22Rv1 (cell line): ENCODE measurements at regions not wholly inside any gene's neighbourhood (a gene's known extent, or its start where the extent isn't known, plus 50 kb on each side); places are given as distances from the start of the nearest gene placed in this dataset.

Source experiments
- H3K27ac ChIP-seq: fragments of 450-650 bp; 2 replicates; pipeline ENCODE4 v1.5.1; 2017
- CTCF ChIP-seq: fragments of 450-650 bp; IDR thresholded peaks from 2 replicates; pipeline ENCODE4 v1.5.1; 2017; ENCODE audit warnings: mild to moderate bottlenecking
- ZFX ChIP-seq: fragments of 450-650 bp; IDR thresholded peaks from 2 replicates; pipeline ENCODE4 v1.6.1; 2017; ENCODE audit warnings: antibody characterized with exemption, borderline replicate concordance

- TF ChIP-seq CTCF (no peak), ZFX (no peak)
- no peak overlapping the region for H3K27ac ChIP-seq
Observed at GRCh38 chr2:128436479-128437203, 118.0 kb upstream of the HS6ST1 start.

GRCh38 chr2:128437204-128437565, 118.5 kb upstream of the HS6ST1 start:
- TF ChIP-seq ZFX, result no peak
- no peak overlapping the region for H3K27ac ChIP-seq

GRCh38 chr2:128438091-128438490, 119.4 kb upstream of the HS6ST1 start:
- H3K27ac ChIP-seq, result no peak overlapping the region
- no peak for TF ChIP-seq ZFX
- no peak for TF ChIP-seq CTCF

- no peak for TF ChIP-seq ZFX
- TF ChIP-seq CTCF, result no peak
- H3K27ac ChIP-seq, result no peak overlapping the region
Observed at GRCh38 chr2:128438586-128438985, 119.9 kb upstream of the HS6ST1 start.

GRCh38 chr2:128439031-128439790, 120.5 kb upstream of the HS6ST1 start:
- TF ChIP-seq CTCF (no peak), ZFX (no peak)
- H3K27ac ChIP-seq, result no peak overlapping the region

- no peak for TF ChIP-seq CTCF
- TF ChIP-seq ZFX, result no peak
- H3K27ac ChIP-seq, result no peak overlapping the region
Observed at GRCh38 chr2:128439791-128440665, 121.4 kb upstream of the HS6ST1 start.

GRCh38 chr2:128440666-128441340, 122.1 kb upstream of the HS6ST1 start:
- TF ChIP-seq ZFX, result no peak
- no peak for TF ChIP-seq CTCF
- H3K27ac ChIP-seq, result no peak overlapping the region
